ENCODE measurements at regions not wholly inside any gene's neighbourhood (a gene's known extent, or its start where the extent isn't known, plus 50 kb on each side); places are given as distances from the start of the nearest gene placed in this dataset.
A peak's percentile ranks its signal among the peaks of the same experiment; 100 is the strongest.

DNA sequence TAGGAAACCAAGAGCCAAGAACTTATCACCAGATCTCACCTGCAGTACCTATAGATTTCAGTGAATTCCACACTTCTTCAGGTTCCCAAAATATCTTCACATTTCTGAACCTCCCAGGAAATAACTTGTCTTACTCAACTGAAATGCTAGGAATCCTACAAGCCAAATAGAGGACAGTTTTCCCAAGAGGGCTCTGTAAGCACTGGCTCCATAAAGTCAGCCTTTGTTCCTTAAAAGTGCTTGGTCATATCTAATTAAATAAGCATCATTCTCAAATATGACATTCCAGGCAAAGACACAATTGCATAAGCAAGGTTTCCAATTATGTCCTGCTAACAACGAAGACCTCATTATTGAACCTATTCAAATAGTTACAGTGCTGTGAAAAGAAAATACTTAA lies 154.6 kb upstream of the MGAT5 start:
- no peak for DNase-seq

DNA sequence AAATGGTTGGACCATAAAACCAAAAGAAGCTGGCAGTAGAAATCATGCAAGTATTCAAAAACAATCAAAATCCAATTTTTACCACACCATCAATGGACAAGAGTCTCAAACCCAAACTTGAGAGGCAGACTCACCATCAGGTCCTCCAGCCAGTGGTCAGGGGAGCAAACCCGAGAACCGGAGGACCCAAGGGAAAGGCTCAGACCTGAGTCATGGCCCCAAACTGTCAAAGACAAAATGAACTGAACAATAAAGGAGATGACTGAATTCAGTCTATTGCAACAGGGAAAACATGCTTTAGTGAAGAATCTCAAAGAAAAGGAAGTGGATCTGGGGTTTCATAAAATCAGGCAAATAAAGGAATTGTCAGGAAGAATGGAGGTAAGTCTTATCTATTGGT lies 150.7 kb upstream of the MGAT5 start:
- no peak for DNase-seq

DNA sequence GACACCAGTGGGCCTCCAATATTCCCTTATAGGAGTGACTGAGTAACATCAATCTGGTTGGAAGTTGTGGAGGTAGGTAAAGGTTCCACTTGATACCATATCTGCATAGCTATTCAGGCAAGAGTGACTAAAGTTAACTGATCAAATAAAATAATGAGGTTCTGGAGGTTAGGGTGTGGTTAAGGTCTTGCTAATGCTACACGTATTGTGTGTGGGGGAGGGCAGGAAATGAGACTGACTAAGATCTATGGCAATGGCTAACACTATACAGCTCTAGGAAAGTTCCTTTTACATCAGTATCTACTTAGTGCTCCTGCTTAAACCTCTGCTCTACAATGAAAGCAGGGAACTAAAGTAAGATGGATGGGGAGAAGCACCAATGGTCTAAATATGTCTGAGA lies 149.1 kb upstream of the MGAT5 start:
- DNase-seq, result no peak

DNA sequence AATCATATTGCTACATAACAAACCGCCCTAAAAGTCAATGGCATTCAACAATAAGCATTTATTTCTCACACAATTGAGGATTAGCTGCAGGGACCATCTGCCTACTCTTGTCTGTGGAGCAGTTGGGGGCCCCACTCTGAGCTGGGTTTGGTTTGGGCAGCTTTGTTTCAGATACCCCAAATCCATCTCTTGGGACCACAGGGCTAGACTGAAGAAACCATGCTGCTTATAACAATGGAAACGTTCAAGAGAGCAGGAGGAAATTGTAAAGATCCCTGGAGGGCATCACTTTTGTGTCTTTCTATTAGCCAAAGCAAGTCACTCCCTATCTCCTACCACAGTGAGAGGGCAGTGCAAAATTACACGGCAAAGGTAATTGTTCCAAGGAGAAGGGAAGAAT lies 146.5 kb upstream of the MGAT5 start:
- no peak for DNase-seq

- no peak for DNase-seq
These were observed 145.8 kb upstream of the MGAT5 start for GRCh38 chr2:134108113-134108512.

- no peak for DNase-seq
These were observed 144.6 kb upstream of the MGAT5 start for GRCh38 chr2:134109246-134109645.

- no peak for DNase-seq
These were observed 144.1 kb upstream of the MGAT5 start for GRCh38 chr2:134109725-134110124.

DNA sequence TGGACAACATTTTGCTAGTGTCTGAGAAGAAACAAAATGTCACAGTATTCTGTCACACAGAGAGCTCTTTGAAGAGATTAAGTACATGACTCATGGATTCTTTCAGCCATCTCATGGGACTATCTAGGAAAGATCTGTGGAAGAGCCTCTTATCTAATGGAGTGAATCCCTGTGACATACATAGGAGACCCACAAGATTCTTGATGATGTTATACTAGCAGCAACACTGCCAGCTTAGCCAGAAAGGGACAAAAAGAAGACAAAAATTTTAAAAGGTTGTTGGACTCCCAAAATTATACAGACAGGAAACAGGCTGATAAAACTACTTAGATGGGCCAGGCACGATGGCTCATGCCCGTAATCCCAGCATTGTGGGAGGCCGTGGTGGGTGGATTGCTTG lies 143.3 kb upstream of the MGAT5 start:
- no peak for DNase-seq

GRCh38 chr2:134117676-134118075 lies 136.2 kb upstream of the MGAT5 start:
- no peak for DNase-seq

- DNase-seq, result peak; percentile 88
These were observed 135.4 kb upstream of the MGAT5 start for GRCh38 chr2:134118279-134119116.

DNA sequence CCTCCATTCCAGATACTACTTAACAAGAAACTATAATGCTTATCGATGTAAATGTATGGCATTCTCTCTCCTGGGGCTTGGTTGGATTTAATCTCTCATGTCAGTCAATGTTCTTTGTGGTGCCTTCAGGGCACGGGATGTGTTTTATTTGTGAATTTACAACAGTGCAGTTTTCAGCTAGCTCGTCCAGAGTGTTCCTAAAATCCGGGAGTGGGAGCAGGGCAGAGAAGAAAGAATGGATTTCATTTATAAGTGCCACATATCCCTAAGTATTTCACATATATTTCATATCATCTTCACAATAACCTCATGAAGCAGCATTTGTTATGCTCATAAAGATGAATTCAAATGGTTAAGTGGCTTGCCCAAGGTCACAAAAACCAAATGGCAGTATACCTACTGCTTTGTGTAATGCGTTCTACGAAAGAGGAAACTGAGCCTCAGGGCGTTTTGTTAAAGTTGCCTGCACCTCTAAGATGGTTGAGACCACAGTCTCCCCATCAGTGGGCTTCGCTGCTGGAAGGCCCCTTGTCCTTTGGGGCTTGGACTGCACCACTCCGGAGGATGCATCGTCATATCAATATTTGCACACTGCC lies 134.7 kb upstream of the MGAT5 start:
- no peak for DNase-seq

DNA sequence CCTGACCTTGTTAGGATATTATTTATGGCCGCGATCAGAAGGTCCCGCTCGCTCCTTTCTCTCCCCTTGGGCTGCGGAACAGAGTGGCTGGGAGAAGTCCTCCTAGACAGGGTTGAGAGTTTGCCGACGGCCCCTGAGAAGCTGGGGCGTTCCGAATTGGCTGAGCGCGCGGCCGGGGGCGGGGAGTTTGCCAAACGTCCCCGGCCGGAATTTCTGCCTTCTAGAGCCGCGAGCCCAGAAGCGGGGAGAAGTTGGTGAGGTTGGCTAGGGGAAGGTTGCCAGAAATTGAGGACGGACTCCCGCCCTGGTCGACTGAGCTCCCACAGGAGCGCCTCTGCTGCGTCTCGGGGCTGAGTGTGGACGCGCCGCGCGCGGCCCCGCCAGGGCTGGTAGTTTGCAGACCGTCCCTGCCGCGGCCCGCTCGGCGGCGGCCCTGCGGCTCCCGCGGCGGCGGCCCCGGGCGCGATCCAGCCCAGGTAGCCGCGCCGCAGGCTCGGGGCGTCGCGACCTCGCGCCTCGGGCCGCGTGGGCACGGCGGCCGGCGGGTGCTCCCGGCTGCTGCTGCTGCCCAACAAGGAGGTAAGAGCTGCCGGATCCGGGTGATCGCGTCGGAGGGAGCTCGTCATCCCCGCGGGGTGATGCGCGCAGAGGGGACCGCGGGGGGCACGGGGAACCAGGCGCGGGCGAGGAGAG lies 134.0 kb upstream of the MGAT5 start:
- DNase-seq, result peak; percentile 87

DNA sequence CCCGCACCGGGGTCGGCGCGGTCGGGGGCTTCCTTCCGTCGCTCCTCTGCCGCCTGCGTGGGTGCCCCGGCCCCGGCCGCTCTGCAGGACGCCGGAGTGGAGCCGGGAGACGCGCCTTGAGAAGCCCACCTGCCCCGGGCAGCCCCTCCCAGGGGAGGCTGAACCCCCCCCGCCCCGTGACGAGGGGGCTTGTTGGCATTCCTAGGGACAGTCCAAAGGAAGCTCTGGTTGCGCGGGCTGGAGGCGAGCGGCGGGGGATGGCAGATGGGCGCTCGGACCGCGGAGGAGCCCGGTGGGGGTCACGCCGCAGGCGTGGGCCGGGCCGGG lies 133.5 kb upstream of the MGAT5 start:
- DNase-seq, result no peak

DNA sequence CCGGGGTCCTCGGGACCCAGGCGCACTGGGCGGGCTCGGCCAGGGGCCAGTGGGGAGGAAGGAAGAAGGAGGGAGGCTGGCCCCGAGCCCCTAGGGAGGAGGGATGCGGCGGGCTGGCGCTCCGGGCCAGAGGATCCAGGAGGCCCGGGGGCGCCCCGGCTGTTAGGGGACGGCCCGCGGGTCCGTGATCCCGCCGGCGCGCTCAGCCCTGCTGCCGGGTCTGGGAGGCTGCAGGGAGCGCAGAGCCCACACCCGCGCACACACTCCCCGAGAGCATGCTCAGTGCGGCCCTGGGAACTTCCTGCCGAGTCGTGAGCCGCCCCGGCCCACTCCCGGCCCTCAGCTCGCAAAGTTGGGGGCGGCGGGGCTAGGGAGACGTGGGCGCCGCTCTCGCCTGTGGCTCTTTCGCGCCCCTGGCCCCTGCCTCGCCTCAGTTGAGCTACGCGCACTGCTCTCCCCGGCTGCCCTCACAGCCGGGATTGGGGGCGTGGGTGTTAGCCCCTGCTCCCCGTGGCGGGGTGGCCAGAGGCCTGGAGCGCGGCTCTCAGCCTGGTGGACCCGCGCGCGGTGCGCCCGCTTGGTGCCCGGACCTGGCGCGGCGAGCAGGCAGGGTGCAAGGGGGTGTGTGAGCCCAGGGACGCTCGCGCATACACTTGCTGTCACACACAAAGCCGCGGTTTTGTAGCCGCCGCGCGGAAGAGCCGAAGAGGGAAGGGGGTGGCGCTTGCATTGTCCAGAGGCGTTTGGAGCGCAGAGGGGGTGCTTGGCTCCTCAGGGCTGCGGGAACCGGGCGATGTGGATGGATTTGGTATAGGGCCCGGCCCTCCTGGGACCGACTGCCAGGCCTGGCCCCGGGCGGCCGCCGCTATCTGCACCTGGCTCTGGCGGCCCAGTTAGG lies 132.9 kb upstream of the MGAT5 start:
- no peak for DNase-seq

- DNase-seq, result no peak
These were observed 131.3 kb upstream of the MGAT5 start for GRCh38 chr2:134122610-134123009.

GRCh38 chr2:134123332-134123731 lies 130.5 kb upstream of the MGAT5 start:
- DNase-seq, result no peak

GRCh38 chr2:134124047-134124753 lies 129.7 kb upstream of the MGAT5 start:
- peak; percentile 61 for DNase-seq

GRCh38 chr2:134127496-134127895 lies 126.4 kb upstream of the MGAT5 start:
- no peak for DNase-seq

DNA sequence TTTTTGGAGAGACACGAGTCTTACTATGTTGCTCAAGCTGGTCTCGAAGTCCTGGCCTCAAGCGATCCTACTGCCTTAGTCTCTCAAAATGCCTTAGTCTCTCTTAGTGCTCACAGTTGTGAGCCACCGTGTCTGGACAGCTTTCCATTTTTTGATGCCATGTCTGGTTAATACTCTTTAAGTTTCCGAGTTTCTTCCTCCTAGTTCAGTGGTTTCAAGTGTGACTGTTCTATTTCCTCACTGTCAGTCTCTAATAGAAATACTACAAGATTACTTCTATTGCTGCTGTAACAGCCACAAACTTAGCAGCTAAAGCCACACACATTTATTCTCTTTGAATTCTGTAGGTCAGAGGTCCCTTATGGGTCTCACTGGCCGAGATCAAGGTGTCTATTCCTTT lies 125.1 kb upstream of the MGAT5 start:
- no peak for DNase-seq

- DNase-seq, result no peak
These were observed 123.9 kb upstream of the MGAT5 start for GRCh38 chr2:134129900-134130537.

DNA sequence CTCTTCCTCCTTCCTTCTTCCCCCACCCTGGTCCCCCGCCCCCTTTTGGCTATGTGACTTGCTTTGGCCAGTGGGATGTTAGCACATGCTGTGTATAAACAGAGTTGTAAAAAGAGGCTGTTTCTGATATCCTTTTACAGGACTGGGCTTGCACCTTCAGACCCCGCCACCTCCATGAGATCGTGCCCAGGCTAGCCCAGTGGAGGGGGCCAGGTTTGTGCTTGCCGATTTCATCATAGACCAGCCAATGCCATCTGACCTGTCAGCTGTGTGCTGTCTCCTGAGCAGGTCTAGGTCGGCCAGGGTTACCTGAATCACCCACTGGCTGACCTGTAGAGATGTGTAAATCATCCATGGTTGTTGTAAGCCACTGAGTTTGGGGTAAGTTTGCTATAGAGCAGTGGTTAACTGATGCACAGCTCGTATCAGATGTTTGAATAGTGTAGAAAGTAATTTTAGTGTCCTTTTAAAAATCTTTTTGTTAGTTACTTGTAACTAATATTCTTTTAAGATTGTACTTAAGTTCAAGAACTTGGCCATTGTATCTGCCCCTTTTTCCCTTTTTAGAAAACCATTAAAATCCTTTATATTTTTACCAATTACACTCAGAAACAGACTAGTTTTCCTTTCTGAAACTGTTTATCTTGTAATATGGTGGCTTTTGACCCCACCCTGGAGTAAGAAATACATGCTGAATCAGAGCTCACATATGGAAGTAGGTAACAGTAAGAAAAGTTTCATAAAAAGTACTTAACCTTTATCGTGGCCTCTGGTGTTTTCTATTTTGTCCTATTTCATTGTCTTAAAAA lies 122.0 kb upstream of the MGAT5 start:
- no peak for DNase-seq

All from DMS 273 treated with DMSO at 0.1 percent for 48 hours (cell line).